Stimulated activated CD8-positive, alpha-beta memory T cell treated with anti-CD3 and anti-CD28 coated beads, Interleukin-2, amount 100 ng/mL, for 48 hours (primary cell): ENCODE measurements at regions not wholly inside any gene's neighbourhood (a gene's known extent, or its start where the extent isn't known, plus 50 kb on each side); places are given as distances from the start of the nearest gene placed in this dataset.

Experiments
- DNase-seq, 2 donors: peaks; one replicate each; pipeline ENCODE4 v3.0.0-alpha.2; 2020; ENCODE audit warnings: low read depth in 2 of 2

GRCh38 chr9:118736406-118736805, 632.8 kb downstream of the BRINP1 start:
- no peak for DNase-seq

- no peak for DNase-seq
Observed at GRCh38 chr9:118751077-118751847, 618.0 kb downstream of the BRINP1 start.

- DNase-seq, result no peak
Observed at GRCh38 chr9:118751848-118752223, 617.4 kb downstream of the BRINP1 start.

GRCh38 chr9:118761016-118761790, 608.0 kb downstream of the BRINP1 start:
- no peak for DNase-seq

- no peak for DNase-seq
Observed at GRCh38 chr9:118767571-118767970, 601.7 kb downstream of the BRINP1 start.

GRCh38 chr9:118782790-118783463, 586.3 kb downstream of the BRINP1 start:
- DNase-seq, result no peak

GRCh38 chr9:118784033-118784432, 585.2 kb downstream of the BRINP1 start:
- no peak for DNase-seq

- DNase-seq, result no peak
Observed at GRCh38 chr9:118785456-118785855, 583.8 kb downstream of the BRINP1 start.

- DNase-seq, result no peak
Observed at GRCh38 chr9:118786877-118787276, 582.4 kb downstream of the BRINP1 start.

GRCh38 chr9:118809160-118809625, 560.0 kb downstream of the BRINP1 start:
- DNase-seq, result no peak

- no peak for DNase-seq
Observed at GRCh38 chr9:118829334-118829733, 539.9 kb downstream of the BRINP1 start.

GRCh38 chr9:118832371-118832770, 536.9 kb downstream of the BRINP1 start:
- DNase-seq, result no peak

GRCh38 chr9:118836891-118837290, 532.3 kb downstream of the BRINP1 start:
- DNase-seq, result no peak

GRCh38 chr9:118871531-118871930, 497.7 kb downstream of the BRINP1 start:
- no peak for DNase-seq

- DNase-seq, result no peak
Observed at GRCh38 chr9:118882684-118883083, 486.6 kb downstream of the BRINP1 start.

- no peak for DNase-seq
Observed at GRCh38 chr9:118883411-118883810, 485.8 kb downstream of the BRINP1 start.

GRCh38 chr9:118891213-118891612, 478.0 kb downstream of the BRINP1 start:
- DNase-seq, result no peak

- no peak for DNase-seq
Observed at GRCh38 chr9:118896324-118897000, 472.8 kb downstream of the BRINP1 start.

GRCh38 chr9:118918180-118918579, 451.1 kb downstream of the BRINP1 start:
- no peak for DNase-seq

- DNase-seq, result no peak
Observed at GRCh38 chr9:118928722-118929121, 440.5 kb downstream of the BRINP1 start.

- DNase-seq, result no peak
Observed at GRCh38 chr9:118929287-118929686, 439.9 kb downstream of the BRINP1 start.

- DNase-seq, result no peak
Observed at GRCh38 chr9:118931941-118932340, 437.3 kb downstream of the BRINP1 start.
